ENCODE measurements at regions not wholly inside any gene's neighbourhood (a gene's known extent, or its start where the extent isn't known, plus 50 kb on each side); places are given as distances from the start of the nearest gene placed in this dataset.
"Not testable (repeated sequence)": the region's sequence is repeated elsewhere in the genome, so short reads cannot be mapped to it uniquely, and the experiment has no call there.

DNA sequence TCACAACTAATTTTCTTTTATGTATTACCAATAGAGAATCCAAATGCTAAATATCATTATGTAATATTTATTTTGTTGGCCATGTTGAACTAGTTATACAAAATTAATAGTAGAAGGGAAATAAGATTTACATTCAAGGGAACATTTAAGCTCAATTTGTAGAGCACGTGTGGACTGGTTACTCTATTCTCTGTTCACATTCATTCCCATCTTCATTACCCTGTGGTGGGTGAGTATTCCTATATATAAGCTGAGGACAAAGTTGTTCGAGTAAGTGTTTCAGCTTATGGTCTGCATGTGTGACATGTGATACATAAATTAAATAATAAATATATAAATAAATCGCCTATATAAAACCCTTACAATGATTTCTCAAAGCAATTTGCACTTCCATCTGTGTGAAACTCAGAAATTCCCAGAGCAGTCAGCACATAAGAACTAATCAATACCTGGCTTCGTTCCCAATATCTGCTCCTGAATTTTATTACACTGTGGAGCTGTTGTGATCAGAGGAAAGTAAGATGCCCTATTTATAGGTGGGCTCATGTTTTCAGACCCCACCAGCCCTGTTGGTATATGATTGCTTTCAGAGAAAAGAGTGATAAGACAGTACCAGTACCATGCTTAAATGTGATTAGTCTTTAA, 308.2 kb upstream of the DCN start:
- CTCF ChIA-PET = no interaction called here
- H3K27me3 Mint-ChIP-seq (ENCODE audit: low read depth) = no peaks in the 10 kb centered on the region

DNA sequence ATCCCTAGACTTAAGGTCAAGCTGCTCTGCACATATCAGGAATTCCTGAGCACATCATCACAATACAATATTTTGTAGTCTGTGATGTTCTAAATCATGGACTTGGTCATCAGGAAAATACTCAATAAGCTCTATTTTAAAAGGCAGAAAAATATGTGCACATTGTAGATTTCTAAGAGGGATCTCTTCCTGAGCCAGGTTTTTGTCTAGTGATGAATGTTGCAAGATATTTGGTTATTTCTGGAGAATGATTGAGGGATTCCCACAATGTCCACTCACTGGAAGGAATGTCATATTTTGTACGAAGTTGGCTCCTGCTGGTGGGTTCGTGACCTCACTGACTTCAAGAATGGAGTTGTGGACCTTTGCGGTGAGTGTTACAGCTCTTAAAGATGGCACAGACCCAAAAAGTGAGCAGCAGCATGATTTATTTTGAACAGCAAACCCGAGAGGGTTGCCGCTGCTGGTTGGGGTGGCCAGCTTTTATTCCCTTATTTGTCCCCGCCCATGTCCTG, 300.9 kb upstream of the DCN start:
- intact Hi-C loops (cut with micrococcal nuclease) = no loop called here
- Mint-ChIP-seq H3K36me3 (ENCODE audit: low read depth) (no peaks in the 10 kb centered on the region), H3K27me3 (ENCODE audit: low read depth) (no peaks in the 10 kb centered on the region), H3K4me3 (no peak overlapping the region), H3K4me1 (ENCODE audit: low read depth) (no peaks in the 10 kb centered on the region), H3K27ac (no peak overlapping the region), H3K9me3 (peaks cover 3% of the 10 kb centered on the region)
- no peak for DNase-seq
- CTCF ChIA-PET = interaction anchor here (1.2 kb wide), 1 partner anchor 25 kb away, joined by 3 read pairs; no protein-coding TSS in a partner anchor

More for the DNA sequence above, 308.2 kb upstream of the DCN start:
- DNase-seq = no peak
- Mint-ChIP-seq H3K27ac (no peak overlapping the region), H3K9me3 (no peaks in the 10 kb centered on the region), H3K4me1 (ENCODE audit: low read depth) (peaks cover 5% of the 10 kb centered on the region), H3K36me3 (ENCODE audit: low read depth) (no peaks in the 10 kb centered on the region), H3K4me3 (no peak overlapping the region)
- intact Hi-C loops (cut with micrococcal nuclease) = no loop called here

DNA sequence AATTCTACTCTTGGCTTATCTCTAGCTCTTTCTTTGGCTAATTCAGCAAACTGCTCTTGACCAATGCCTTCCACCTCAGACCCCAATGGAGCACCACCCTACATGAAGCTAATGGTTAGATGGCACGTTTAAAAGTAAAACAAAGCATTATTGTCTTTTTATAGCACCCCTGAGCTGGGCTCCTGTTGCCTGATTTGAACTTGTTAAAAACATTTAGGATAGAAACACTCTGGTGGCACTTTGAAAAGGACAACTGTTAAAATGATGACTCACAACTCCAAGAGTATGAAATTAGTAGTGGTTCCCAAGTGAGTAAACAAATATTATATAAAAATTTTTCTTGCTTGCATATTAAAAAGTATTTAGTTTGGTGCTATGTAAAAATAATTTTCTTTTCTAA, 299.6 kb upstream of the DCN start:
- H3K27ac Mint-ChIP-seq = no peak overlapping the region
- H3K27me3 Mint-ChIP-seq (ENCODE audit: low read depth) = no peaks in the 10 kb centered on the region
- no peak overlapping the region for H3K4me3 Mint-ChIP-seq
- no peak for DNase-seq
- peaks cover 3% of the 10 kb centered on the region for H3K9me3 Mint-ChIP-seq
- no peaks in the 10 kb centered on the region for H3K36me3 Mint-ChIP-seq (ENCODE audit: low read depth)
- CTCF ChIA-PET = no interaction called here
- intact Hi-C loops (cut with micrococcal nuclease) = no loop called here
- H3K4me1 Mint-ChIP-seq (ENCODE audit: low read depth) = no peaks in the 10 kb centered on the region

DNA sequence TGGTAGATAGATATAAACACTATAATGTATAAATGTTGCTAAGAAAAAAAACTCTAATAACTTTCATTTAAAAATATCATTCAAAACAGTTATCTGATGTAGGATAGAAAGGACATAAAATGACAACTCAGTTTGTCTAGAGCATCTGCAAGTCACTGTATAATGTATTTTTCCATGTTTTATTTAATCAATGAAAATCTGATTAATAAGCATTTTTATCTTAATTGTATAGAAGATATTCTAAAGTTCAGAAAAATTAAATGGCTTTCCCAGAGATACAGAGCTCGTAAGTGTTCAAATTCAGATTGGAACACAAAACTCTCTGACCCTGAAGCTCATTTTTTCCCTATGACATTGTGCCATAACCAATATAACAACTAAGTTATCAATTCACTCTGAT, 295.9 kb upstream of the DCN start:
- H3K36me3 Mint-ChIP-seq (ENCODE audit: low read depth) = no peaks in the 10 kb centered on the region
- H3K4me3 Mint-ChIP-seq = no peak overlapping the region
- H3K27ac Mint-ChIP-seq = no peak overlapping the region
- H3K9me3 Mint-ChIP-seq = no peaks in the 10 kb centered on the region
- no peak for DNase-seq
- no peaks in the 10 kb centered on the region for H3K27me3 Mint-ChIP-seq (ENCODE audit: low read depth)
- CTCF ChIA-PET = no interaction called here
- no peaks in the 10 kb centered on the region for H3K4me1 Mint-ChIP-seq (ENCODE audit: low read depth)
- intact Hi-C loops (cut with micrococcal nuclease) = no loop called here

DNA sequence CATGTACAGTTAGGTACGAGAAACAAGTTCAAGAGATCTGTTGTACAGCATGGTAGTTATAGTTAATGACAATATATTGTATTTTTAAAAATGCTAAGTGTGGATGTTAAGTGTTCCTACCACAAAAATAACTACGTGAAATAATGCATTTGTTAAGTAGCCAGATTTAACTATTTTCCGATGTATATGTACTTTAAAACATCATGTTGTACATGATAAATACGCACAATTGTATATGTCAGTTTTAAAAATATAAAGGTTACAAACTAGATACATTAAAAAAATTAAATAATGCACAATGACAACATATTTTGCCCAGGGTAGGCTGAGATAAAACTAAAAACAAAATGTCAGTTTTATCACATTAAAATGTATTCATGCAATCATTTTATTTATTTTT, 285.1 kb upstream of the DCN start:
- Mint-ChIP-seq H3K4me3 (no peak overlapping the region), H3K36me3 (ENCODE audit: low read depth) (no peaks in the 10 kb centered on the region), H3K4me1 (ENCODE audit: low read depth) (no peaks in the 10 kb centered on the region), H3K27ac (no peak overlapping the region), H3K27me3 (ENCODE audit: low read depth) (no peaks in the 10 kb centered on the region), H3K9me3 (peaks cover 2% of the 10 kb centered on the region)
- CTCF ChIA-PET = no interaction called here
- DNase-seq = no peak
- intact Hi-C loops (cut with micrococcal nuclease) = no loop called here

DNA sequence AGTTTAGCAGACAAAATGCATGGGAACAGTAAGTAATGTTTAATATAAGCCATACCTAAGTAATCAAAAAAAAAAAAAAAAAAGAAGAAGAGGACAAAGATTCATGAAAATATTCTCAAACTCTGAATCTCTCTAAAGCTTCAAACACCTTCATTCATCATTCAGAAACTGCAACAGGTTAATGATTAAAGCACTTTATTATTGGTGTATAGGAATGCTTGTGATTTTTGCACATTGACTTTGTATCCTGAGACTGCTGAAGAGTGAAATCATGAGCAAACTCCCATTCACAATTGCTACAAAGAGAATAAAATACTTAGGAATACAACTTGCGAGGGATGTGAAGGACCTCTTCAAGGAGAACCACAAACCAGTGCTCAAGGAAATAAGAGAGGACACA, 278.4 kb upstream of the DCN start:
- H3K9me3 Mint-ChIP-seq = peaks cover 2% of the 10 kb centered on the region
- H3K4me3 Mint-ChIP-seq = no peak overlapping the region
- no peaks in the 10 kb centered on the region for H3K36me3 Mint-ChIP-seq (ENCODE audit: low read depth)
- no peak overlapping the region for H3K27ac Mint-ChIP-seq
- H3K27me3 Mint-ChIP-seq (ENCODE audit: low read depth) = no peaks in the 10 kb centered on the region
- no peak for DNase-seq
- intact Hi-C loops (cut with micrococcal nuclease) = no loop called here
- H3K4me1 Mint-ChIP-seq (ENCODE audit: low read depth) = no peaks in the 10 kb centered on the region
- CTCF ChIA-PET = no interaction called here

DNA sequence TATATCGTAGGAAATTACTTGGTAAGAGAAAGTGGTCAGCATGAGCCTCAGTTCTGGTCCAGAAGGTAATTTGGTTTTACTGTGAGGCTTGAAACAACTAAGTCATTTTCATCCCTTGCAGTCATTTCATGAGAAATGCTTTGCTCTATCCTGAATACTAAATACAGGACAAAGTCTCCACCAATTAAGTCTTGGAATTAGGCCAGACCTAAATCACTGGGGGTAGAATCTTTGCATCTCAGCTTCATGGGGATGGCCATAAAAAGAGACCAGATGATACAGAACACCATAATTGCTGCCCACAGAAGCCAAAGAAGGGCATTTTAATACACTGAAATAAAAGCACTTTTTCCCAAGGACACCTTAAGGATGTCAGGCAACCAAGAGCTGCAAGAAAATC, 277.9 kb upstream of the DCN start:
- Mint-ChIP-seq H3K27me3 (ENCODE audit: low read depth) (no peaks in the 10 kb centered on the region), H3K27ac (no peak overlapping the region), H3K4me1 (ENCODE audit: low read depth) (no peaks in the 10 kb centered on the region), H3K36me3 (ENCODE audit: low read depth) (no peaks in the 10 kb centered on the region), H3K9me3 (no peaks in the 10 kb centered on the region), H3K4me3 (no peak overlapping the region)
- no peak for DNase-seq
- CTCF ChIA-PET = no interaction called here
- intact Hi-C loops (cut with micrococcal nuclease) = no loop called here

DNA sequence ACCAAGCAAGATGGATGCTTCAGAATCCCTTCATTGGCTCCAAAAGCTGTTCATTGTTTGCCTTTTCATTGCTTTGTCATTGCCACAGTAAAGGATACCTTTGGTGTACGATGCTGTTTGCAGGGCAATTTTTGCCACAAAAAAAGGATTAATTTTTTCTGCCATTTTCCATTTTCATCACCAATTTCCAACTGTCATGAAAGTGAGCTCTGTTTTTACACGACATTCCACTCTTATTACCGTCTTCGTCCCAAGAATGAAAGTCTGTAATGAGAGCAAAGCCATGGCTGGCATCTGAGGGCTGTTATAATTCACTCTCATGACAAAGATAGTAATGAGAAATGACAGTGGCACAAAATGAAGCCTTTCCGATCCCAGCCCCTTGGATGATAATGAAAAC, 272.7 kb upstream of the DCN start:
- no peaks in the 10 kb centered on the region for H3K4me1 Mint-ChIP-seq (ENCODE audit: low read depth)
- H3K27ac Mint-ChIP-seq = no peak overlapping the region
- no peaks in the 10 kb centered on the region for H3K27me3 Mint-ChIP-seq (ENCODE audit: low read depth)
- intact Hi-C loops (cut with micrococcal nuclease) = no loop called here
- CTCF ChIA-PET = no interaction called here
- H3K9me3 Mint-ChIP-seq = peaks cover 8% of the 10 kb centered on the region
- H3K36me3 Mint-ChIP-seq (ENCODE audit: low read depth) = no peaks in the 10 kb centered on the region
- H3K4me3 Mint-ChIP-seq = no peak overlapping the region
- DNase-seq = no peak

DNA sequence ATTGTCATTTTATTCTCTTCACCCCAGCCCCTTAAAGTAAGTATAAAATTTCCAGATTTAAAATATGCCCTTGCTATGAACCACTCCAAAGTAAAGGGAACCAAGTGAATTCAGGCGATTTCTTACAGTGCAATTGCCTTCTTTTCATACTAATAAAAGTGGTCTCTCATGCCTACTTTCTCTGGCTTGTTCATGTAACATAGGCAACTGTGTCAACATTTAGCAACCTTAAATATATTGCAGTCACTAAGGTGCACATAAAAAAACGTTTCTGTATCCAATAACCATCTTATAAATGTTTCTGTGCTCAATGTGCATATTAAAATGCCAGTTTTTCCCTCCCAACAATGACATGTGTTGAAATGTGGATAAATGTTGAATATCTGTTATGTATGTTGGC, 271.6 kb upstream of the DCN start:
- intact Hi-C loops (cut with micrococcal nuclease) = no loop called here
- H3K4me1 Mint-ChIP-seq (ENCODE audit: low read depth) = no peaks in the 10 kb centered on the region

DNA sequence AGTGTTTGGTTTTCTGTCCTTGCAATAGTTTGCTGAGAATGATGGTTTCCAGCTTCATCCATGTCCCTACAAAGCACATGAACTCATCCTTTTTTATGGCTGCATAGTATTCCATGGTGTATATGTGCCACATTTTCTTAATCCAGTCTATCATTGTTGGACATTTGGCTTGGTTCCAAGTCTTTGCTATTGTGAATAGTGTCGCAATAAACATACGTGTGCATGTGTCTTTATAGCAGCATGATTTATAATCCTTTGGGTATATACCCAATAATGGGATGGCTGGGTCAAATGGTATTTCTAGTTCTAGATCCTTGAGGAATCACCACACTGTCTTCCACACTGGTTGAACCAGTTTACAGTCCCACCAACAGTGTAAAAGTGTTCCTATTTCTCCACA, 269.8 kb upstream of the DCN start:
- H3K27ac Mint-ChIP-seq; H3K27me3 Mint-ChIP-seq (ENCODE audit: low read depth); H3K4me3 Mint-ChIP-seq; H3K4me1 Mint-ChIP-seq (ENCODE audit: low read depth); H3K36me3 Mint-ChIP-seq (ENCODE audit: low read depth); DNase-seq; CTCF ChIA-PET; H3K9me3 Mint-ChIP-seq; intact Hi-C loops (cut with micrococcal nuclease): not testable (repeated sequence)

More for the DNA sequence above, 271.6 kb upstream of the DCN start:
- DNase-seq = no peak
- CTCF ChIA-PET = no interaction called here
- Mint-ChIP-seq H3K36me3 (ENCODE audit: low read depth) (no peaks in the 10 kb centered on the region), H3K4me3 (no peak overlapping the region), H3K27ac (no peak overlapping the region), H3K9me3 (peaks cover 8% of the 10 kb centered on the region), H3K27me3 (ENCODE audit: low read depth) (no peaks in the 10 kb centered on the region)

DNA sequence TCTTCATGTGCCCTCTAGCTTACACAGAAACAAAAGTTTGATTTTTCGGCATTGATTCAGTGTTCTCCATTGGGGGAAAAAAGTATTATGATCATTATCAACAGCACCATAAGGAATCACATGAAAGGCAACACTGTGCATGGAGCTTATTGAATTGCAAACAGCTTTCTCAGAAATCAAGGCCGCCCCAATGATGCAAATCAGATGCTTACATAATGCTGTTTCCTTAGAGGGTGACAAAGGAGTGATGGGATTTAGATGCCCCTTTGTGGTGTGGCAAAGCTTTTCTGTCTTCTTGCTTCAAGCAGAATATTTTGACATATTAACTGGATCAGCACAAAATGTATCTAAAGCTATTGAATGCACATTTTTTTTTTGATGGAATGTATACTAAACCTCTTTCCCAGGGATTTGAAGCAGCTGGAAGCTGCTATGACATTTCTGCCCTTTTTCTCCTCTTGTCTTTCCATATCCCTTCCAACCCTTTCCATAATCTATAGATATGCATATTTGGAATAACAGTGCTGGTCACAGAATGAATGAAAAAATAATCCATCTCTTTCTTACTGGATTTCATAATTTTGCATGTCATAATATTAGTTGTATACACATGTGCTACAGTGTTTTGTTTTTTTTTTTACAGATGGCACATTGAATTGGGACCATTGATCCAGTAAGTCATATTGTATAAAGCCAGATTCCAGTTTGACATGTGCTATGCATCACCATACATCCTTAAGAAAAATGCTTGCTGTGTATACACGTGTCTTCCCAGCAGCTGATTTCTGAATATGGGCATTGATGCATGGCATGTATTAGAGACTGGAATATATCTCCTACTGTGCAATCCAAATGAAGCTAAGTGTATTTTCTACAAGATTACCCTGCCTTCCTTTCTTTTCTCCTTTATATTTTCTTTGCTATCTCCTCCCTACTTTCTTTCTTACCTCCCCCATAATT, 259.7 kb upstream of the DCN start:
- Mint-ChIP-seq H3K27ac (no peak overlapping the region), H3K4me3 (no peak overlapping the region), H3K36me3 (ENCODE audit: low read depth) (no peaks in the 10 kb centered on the region), H3K9me3 (no peaks in the 10 kb centered on the region), H3K27me3 (ENCODE audit: low read depth) (no peaks in the 10 kb centered on the region), H3K4me1 (ENCODE audit: low read depth) (peaks cover 3% of the 10 kb centered on the region)
- no peak for DNase-seq
- intact Hi-C loops (cut with micrococcal nuclease) = no loop called here
- CTCF ChIA-PET = interaction anchor here (0.7 to 1.8 kb wide), 3 partner anchors 29 to 1573 kb away, joined by 3 to 6 read pairs (median 4); no protein-coding TSS in a partner anchor

DNA sequence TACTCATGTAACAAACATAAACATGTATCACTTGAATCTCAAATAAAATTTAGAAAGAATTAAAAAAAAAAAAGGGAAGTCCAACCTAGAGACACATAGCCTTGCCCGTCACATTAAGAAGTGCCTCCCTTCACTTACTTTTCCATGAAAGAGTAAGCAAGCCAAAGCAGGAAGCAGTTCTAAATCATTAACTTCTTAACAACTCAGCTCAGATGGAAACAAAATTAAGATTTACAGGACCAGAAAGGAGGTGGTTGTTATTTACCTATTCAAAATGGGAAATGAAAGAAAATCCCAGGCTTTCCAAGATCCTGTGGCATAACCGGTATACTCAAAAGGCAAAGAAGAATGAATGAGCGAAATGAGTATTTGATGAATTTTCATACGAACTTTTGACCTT, 258.6 kb upstream of the DCN start:
- no peaks in the 10 kb centered on the region for H3K27me3 Mint-ChIP-seq (ENCODE audit: low read depth)
- H3K36me3 Mint-ChIP-seq (ENCODE audit: low read depth) = no peaks in the 10 kb centered on the region
- CTCF ChIA-PET = interaction anchor here (0.7 to 1.8 kb wide), 2 partner anchors 28 to 59 kb away, joined by 3 to 6 read pairs; no protein-coding TSS in a partner anchor
- intact Hi-C loops (cut with micrococcal nuclease) = no loop called here
- no peak overlapping the region for H3K4me3 Mint-ChIP-seq
- H3K27ac Mint-ChIP-seq = no peak overlapping the region
- DNase-seq = no peak
- H3K4me1 Mint-ChIP-seq (ENCODE audit: low read depth) = peaks cover 3% of the 10 kb centered on the region
- H3K9me3 Mint-ChIP-seq = no peaks in the 10 kb centered on the region

DNA sequence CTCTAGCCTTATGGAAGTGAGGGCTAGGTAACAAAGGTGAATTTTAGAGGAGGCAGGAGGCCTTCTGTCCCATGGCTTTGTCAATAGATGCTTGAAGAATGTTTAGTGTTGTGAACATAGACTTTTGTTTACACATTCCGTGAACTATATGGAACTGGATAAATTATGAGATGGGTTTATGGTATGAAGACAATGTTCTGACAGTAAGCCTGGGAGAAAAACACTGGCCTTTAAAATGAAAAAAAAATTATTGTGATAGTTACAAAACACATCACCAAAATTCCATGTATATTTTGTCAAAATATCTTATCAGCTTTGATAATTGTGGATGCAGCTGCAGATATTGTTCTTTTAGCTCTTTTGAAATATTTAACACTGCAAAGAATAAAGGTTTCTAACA, 251.5 kb upstream of the DCN start:
- CTCF ChIA-PET = interaction anchor here (0.7 kb wide), 2 partner anchors 53 to 378 kb away, joined by 3 to 4 read pairs; no protein-coding TSS in a partner anchor
- H3K4me1 Mint-ChIP-seq (ENCODE audit: low read depth) = peaks cover 4% of the 10 kb centered on the region
- DNase-seq = no peak
- H3K27me3 Mint-ChIP-seq (ENCODE audit: low read depth) = no peaks in the 10 kb centered on the region
- intact Hi-C loops (cut with micrococcal nuclease) = no loop called here
- no peak overlapping the region for H3K4me3 Mint-ChIP-seq
- H3K9me3 Mint-ChIP-seq = no peaks in the 10 kb centered on the region
- H3K27ac Mint-ChIP-seq = no peak overlapping the region
- H3K36me3 Mint-ChIP-seq (ENCODE audit: low read depth) = no peaks in the 10 kb centered on the region

Data from activated naive CD4-positive, alpha-beta T cell treated with anti-CD3 and anti-CD28 coated beads for 36 hours (primary cell).